Astrocyte (in vitro differentiated cells and primary cell): ENCODE measurements at regions not wholly inside any gene's neighbourhood (a gene's known extent, or its start where the extent isn't known, plus 50 kb on each side); places are given as distances from the start of the nearest gene placed in this dataset.
A peak's percentile ranks its signal among the peaks of the same experiment; 100 is the strongest.

Experiments used
- DNase-seq: peaks from one replicate; pipeline ENCODE4 v3.0.0-alpha.2; 2010; ENCODE audit warnings: low read depth
- FAIRE-seq: peaks from 2 replicates; lab custom pipeline; 2011; peaks lifted over from hg19 to GRCh38; lab: Jason Lieb, UNC
- H2AFZ ChIP-seq: 2 replicates; pipeline ENCODE4 v1.6.0; 2012; ENCODE audit warnings: low read depth, low read length, inconsistent platforms
- H3K27ac ChIP-seq: 2 replicates; pipeline ENCODE4 v1.5.1; 2011; ENCODE audit warnings: low read depth, low read length, inconsistent platforms
- H3K27me3 ChIP-seq: 2 replicates; pipeline ENCODE4 v1.6.0; 2011; ENCODE audit warnings: low read length, inconsistent platforms; ENCODE audit not compliant: insufficient read depth
- H3K36me3 ChIP-seq: 2 replicates; pipeline ENCODE4 v1.5.1; 2011; ENCODE audit warnings: low read length, inconsistent platforms; ENCODE audit not compliant: insufficient read depth
- H3K4me1 ChIP-seq: 2 replicates; pipeline ENCODE4 v1.5.1; 2011; ENCODE audit warnings: low read length, inconsistent platforms; ENCODE audit not compliant: insufficient read depth
- H3K4me2 ChIP-seq: 2 replicates; pipeline ENCODE4 v1.6.0; 2012; ENCODE audit warnings: low read length, inconsistent platforms
- H3K4me3 ChIP-seq: 2 replicates; pipeline ENCODE4 v1.5.1; 2011; ENCODE audit warnings: low read depth, mild to moderate bottlenecking, low read length, inconsistent platforms; ENCODE audit not compliant: insufficient read depth
- H3K79me2 ChIP-seq: 2 replicates; pipeline ENCODE4 v1.6.0; 2012; ENCODE audit warnings: mild to moderate bottlenecking, low read length, inconsistent platforms; ENCODE audit not compliant: insufficient read depth
- H3K9ac ChIP-seq: 2 replicates; pipeline ENCODE4 v1.6.0; 2012; ENCODE audit warnings: mild to moderate bottlenecking, low read length, inconsistent platforms
- H3K9me3 ChIP-seq: 2 replicates; pipeline ENCODE4 v1.5.1; 2012; ENCODE audit warnings: low read depth, mild to moderate bottlenecking, low read length, inconsistent platforms; ENCODE audit not compliant: insufficient read depth
- H4K20me1 ChIP-seq: 2 replicates; pipeline ENCODE4 v1.6.0; 2012; ENCODE audit warnings: low read length, inconsistent platforms; ENCODE audit not compliant: insufficient read depth
- H3K27ac Mint-ChIP-seq: one replicate; pipeline ENCODE4 v1.8.0; 2021; ENCODE audit warnings: mild to moderate bottlenecking, mixed read lengths; ENCODE audit not compliant: unreplicated experiment
- H3K27me3 Mint-ChIP-seq: one replicate; pipeline ENCODE4 v1.8.0; 2021; ENCODE audit warnings: low read depth, mixed read lengths; ENCODE audit not compliant: unreplicated experiment
- H3K36me3 Mint-ChIP-seq: one replicate; pipeline ENCODE4 v1.8.0; 2021; ENCODE audit warnings: low read depth, mixed read lengths; ENCODE audit not compliant: unreplicated experiment
- H3K4me1 Mint-ChIP-seq: one replicate; pipeline ENCODE4 v1.8.0; 2021; ENCODE audit warnings: low read depth, mixed read lengths; ENCODE audit not compliant: unreplicated experiment
- H3K4me3 Mint-ChIP-seq: one replicate; pipeline ENCODE4 v1.8.0; 2021; ENCODE audit warnings: mild to moderate bottlenecking, moderate library complexity, mixed read lengths; ENCODE audit not compliant: unreplicated experiment
- H3K9me3 Mint-ChIP-seq: one replicate; pipeline ENCODE4 v1.8.0; 2021; ENCODE audit warnings: mild to moderate bottlenecking, mixed read lengths; ENCODE audit not compliant: unreplicated experiment
- EZH2 ChIP-seq: IDR thresholded peaks from 2 replicates; pipeline ENCODE4 v1.6.1; 2012; ENCODE audit warnings: mild to moderate bottlenecking, low read length, inconsistent platforms; ENCODE audit not compliant: insufficient read depth
- TF ChIP-seq, protein P1 (sequence below): IDR thresholded peaks from 2 replicates; pipeline ENCODE4 v1.5.1; 2011; ENCODE audit warnings: low read depth, mild to moderate bottlenecking, inconsistent platforms, low read length, moderate library complexity; ENCODE audit not compliant: insufficient read depth

- H3K4me1 ChIP-seq, result no peaks in the 10 kb centered on the region
- Mint-ChIP-seq H3K27me3 (no peaks in the 10 kb centered on the region), H3K4me1 (peaks cover 29% of the 10 kb centered on the region), H3K27ac (peak overlapping the region; percentile 87), H3K4me3 (no peak overlapping the region), H3K36me3 (no peaks in the 10 kb centered on the region), H3K9me3 (no peaks in the 10 kb centered on the region)
- H3K36me3 ChIP-seq, result no peaks in the 10 kb centered on the region
- no peak overlapping the region for H3K27ac ChIP-seq
- H3K27me3 ChIP-seq, result no peaks in the 10 kb centered on the region
- H3K9me3 ChIP-seq, result no peaks in the 10 kb centered on the region
- no peak overlapping the region for H3K4me3 ChIP-seq
- no peak overlapping the region for H2AFZ ChIP-seq
- no peaks in the 10 kb centered on the region for H4K20me1 ChIP-seq
- no peak for FAIRE-seq
- H3K79me2 ChIP-seq, result no peaks in the 10 kb centered on the region
- H3K9ac ChIP-seq, result no peak overlapping the region
- H3K4me2 ChIP-seq, result no peak overlapping the region
- no peak for TF ChIP-seq EZH2
- TF ChIP-seq, protein P1, sequence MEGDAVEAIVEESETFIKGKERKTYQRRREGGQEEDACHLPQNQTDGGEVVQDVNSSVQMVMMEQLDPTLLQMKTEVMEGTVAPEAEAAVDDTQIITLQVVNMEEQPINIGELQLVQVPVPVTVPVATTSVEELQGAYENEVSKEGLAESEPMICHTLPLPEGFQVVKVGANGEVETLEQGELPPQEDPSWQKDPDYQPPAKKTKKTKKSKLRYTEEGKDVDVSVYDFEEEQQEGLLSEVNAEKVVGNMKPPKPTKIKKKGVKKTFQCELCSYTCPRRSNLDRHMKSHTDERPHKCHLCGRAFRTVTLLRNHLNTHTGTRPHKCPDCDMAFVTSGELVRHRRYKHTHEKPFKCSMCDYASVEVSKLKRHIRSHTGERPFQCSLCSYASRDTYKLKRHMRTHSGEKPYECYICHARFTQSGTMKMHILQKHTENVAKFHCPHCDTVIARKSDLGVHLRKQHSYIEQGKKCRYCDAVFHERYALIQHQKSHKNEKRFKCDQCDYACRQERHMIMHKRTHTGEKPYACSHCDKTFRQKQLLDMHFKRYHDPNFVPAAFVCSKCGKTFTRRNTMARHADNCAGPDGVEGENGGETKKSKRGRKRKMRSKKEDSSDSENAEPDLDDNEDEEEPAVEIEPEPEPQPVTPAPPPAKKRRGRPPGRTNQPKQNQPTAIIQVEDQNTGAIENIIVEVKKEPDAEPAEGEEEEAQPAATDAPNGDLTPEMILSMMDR, result no peak
- no peak for DNase-seq
Observed at GRCh38 chr22:34851918-34852662, 213.9 kb upstream of the ISX start.

DNA sequence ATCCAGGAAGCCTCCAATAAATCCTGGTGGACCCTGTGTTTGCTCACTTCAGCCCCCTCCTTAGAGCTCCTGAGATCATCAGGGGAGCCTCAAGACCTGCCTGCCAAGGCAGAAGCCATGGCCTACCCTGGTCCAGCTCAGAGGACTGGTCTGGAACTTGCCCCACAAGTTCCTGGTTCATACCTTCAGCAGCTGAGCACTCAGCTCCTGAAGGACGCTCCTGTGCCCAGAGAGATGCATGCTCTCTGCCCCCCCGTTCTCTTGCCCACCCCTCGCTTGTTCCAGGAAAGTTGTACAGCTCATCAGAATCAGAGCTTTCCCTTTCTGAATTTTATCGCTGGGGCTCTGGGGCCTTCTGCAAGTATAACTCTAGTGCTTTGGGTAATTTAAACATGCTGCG lies 210.5 kb upstream of the ISX start:
- Mint-ChIP-seq H3K4me1 (peaks cover 25% of the 10 kb centered on the region), H3K27me3 (no peaks in the 10 kb centered on the region), H3K9me3 (peaks cover 2% of the 10 kb centered on the region), H3K36me3 (peaks cover 2% of the 10 kb centered on the region), H3K27ac (no peak overlapping the region), H3K4me3 (no peak overlapping the region)
- no peaks in the 10 kb centered on the region for H3K79me2 ChIP-seq
- no peaks in the 10 kb centered on the region for H3K9me3 ChIP-seq
- no peaks in the 10 kb centered on the region for H3K36me3 ChIP-seq
- H3K27ac ChIP-seq, result no peak overlapping the region
- no peaks in the 10 kb centered on the region for H3K27me3 ChIP-seq
- H3K4me2 ChIP-seq, result no peak overlapping the region
- H4K20me1 ChIP-seq, result no peaks in the 10 kb centered on the region
- FAIRE-seq, result no peak
- H3K4me1 ChIP-seq, result no peaks in the 10 kb centered on the region
- H3K4me3 ChIP-seq, result no peak overlapping the region
- DNase-seq, result no peak
- TF ChIP-seq, protein P1, result no peak
- no peak for TF ChIP-seq EZH2
- no peak overlapping the region for H3K9ac ChIP-seq
- no peak overlapping the region for H2AFZ ChIP-seq

DNA sequence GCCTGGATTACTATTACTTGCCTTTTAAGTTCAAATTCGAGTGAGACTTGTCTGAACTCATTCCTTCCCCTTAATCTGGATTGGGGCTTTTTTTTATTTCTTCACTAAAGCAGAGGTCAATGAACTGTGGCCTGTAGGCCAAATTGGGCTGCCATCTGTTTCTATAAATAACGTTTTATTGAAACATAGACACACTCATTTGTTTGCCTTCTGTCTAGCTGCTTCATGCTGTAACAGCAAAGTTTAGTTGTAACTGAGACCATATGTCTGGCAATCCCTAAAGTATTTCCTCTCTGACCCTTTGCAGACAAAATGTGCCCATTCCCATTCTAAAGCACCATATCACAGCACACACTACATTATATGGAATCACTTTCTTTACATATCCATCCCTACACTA lies 207.9 kb upstream of the ISX start:
- H3K4me2 ChIP-seq, result no peak overlapping the region
- FAIRE-seq, result no peak
- H3K36me3 ChIP-seq, result no peaks in the 10 kb centered on the region
- Mint-ChIP-seq H3K36me3 (peaks cover 2% of the 10 kb centered on the region), H3K4me1 (peaks cover 12% of the 10 kb centered on the region), H3K27ac (peak overlapping the region; percentile 41), H3K27me3 (no peaks in the 10 kb centered on the region), H3K4me3 (no peak overlapping the region), H3K9me3 (peaks cover 4% of the 10 kb centered on the region)
- peaks cover 4% of the 10 kb centered on the region for H3K9me3 ChIP-seq
- TF ChIP-seq EZH2, result no peak
- TF ChIP-seq, protein P1, result no peak
- no peak overlapping the region for H3K27ac ChIP-seq
- H3K27me3 ChIP-seq, result no peaks in the 10 kb centered on the region
- H3K4me1 ChIP-seq, result no peaks in the 10 kb centered on the region
- no peak overlapping the region for H3K4me3 ChIP-seq
- no peaks in the 10 kb centered on the region for H4K20me1 ChIP-seq
- no peak overlapping the region for H3K9ac ChIP-seq
- no peaks in the 10 kb centered on the region for H3K79me2 ChIP-seq
- DNase-seq, result no peak
- H2AFZ ChIP-seq, result no peak overlapping the region
